ENCODE measurements at regions not wholly inside any gene's neighbourhood (a gene's known extent, or its start where the extent isn't known, plus 50 kb on each side); places are given as distances from the start of the nearest gene placed in this dataset.

DNA sequence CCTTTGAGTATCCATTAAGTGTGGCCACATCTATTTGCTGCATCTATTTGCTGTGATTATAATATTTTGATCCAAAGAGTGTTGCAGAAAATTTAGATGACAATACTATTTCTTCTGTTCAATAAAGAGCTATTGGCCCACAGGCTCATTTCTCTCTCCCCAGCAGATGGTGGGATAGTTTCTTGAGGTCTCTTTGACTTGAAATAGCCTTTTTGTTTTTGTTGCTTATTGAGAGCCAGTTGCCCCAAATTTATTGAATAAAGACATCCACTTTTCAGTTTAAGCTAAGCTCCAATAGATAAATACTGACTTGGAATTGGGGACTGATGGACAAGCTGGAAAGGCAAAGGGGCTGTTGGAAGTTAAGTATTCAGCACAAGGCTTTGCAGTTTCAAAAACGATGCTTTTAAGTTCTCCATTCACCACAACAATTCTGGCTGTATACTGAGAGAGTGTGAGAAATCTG lies 290.1 kb upstream of the MPDZ start:
- no peak for DNase-seq (ENCODE audit: low read depth)
- no peak overlapping the region for H3K4me3 ChIP-seq (ENCODE audit: low read depth, low read length)
- TF ChIP-seq CTCF (conservative IDR thresholded peaks at IDR 0.05; ENCODE audit: low read depth, low read length): no peak

- H3K4me3 ChIP-seq (ENCODE audit: low read depth, low read length): peak overlapping the region; percentile 38
- DNase-seq (ENCODE audit: low read depth): no peak
- TF ChIP-seq CTCF (conservative IDR thresholded peaks at IDR 0.05; ENCODE audit: low read depth, low read length): no peak
These were observed 289.5 kb upstream of the MPDZ start for GRCh38 chr9:13568841-13569601.

DNA sequence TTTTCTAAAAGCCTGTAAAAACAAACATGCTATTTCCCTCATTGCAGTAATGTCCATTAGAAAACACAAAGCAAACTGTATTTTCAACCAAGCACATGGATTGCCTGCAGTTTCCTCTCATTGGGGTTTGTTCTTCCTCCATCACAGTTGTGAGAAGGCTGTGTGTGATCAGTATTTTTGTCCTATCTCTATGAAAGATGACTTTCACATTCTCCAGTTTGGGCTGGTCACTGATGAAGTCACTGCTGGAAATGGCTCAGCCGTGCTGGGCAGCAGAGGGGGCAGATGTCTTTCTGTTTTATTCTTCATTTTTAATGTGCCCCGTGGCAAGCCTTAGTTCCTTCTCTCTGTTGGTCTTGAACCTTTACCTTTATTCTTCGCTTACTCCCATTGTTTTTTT lies 288.9 kb upstream of the MPDZ start:
- no peak for TF ChIP-seq CTCF (conservative IDR thresholded peaks at IDR 0.05; ENCODE audit: low read depth, low read length)
- no peak for DNase-seq (ENCODE audit: low read depth)
- peak overlapping the region; percentile 38 for H3K4me3 ChIP-seq (ENCODE audit: low read depth, low read length)

- no peak for TF ChIP-seq CTCF (conservative IDR thresholded peaks at IDR 0.05; ENCODE audit: low read depth, low read length)
- no peak for DNase-seq (ENCODE audit: low read depth)
- no peak overlapping the region for H3K4me3 ChIP-seq (ENCODE audit: low read depth, low read length)
These were observed 288.3 kb upstream of the MPDZ start for GRCh38 chr9:13567833-13568232.

GRCh38 chr9:13557746-13558145 lies 278.3 kb upstream of the MPDZ start:
- no peak overlapping the region for H3K4me3 ChIP-seq (ENCODE audit: low read depth, low read length)
- DNase-seq (ENCODE audit: low read depth): no peak
- no peak for TF ChIP-seq CTCF (conservative IDR thresholded peaks at IDR 0.05; ENCODE audit: low read depth, low read length)

DNA sequence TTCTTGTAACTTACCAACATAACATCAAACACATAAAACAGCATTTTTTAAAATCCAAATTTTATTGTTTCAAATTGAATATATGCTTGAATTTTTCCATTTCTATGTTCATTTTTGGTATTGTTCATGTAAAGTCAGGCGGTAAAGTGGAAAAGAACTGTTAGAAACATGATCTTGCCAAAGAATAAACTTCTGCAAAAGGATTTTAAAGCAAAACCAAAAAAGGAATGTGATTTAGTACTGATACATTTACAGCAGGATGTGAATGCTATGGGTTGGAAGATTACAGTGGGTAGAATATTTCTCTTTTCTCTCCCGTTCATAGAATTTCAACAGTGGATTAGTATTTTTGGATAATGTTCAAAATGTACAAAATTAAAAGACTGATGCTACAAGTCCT lies 277.2 kb upstream of the MPDZ start:
- H3K4me3 ChIP-seq (ENCODE audit: low read depth, low read length): no peak overlapping the region
- no peak for TF ChIP-seq CTCF (conservative IDR thresholded peaks at IDR 0.05; ENCODE audit: low read depth, low read length)
- no peak for DNase-seq (ENCODE audit: low read depth)

- no peak overlapping the region for H3K4me3 ChIP-seq (ENCODE audit: low read depth, low read length)
- no peak for TF ChIP-seq CTCF (conservative IDR thresholded peaks at IDR 0.05; ENCODE audit: low read depth, low read length)
- no peak for DNase-seq (ENCODE audit: low read depth)
These were observed 276.6 kb upstream of the MPDZ start for GRCh38 chr9:13555989-13556500.

All from choroid plexus epithelial cell (primary cell).